Vagina (tissue), 2 donors: ENCODE measurements at regions not wholly inside any gene's neighbourhood (a gene's known extent, or its start where the extent isn't known, plus 50 kb on each side); places are given as distances from the start of the nearest gene placed in this dataset.

ENCODE experiments used
- POLR2A ChIP-seq, 2 donors: fragments of 450-650 bp; IDR thresholded peaks; one replicate each; pipeline ENCODE4 v1.6.1; 2017; ENCODE audit warnings: antibody characterized with exemption in 2 of 2, mild to moderate bottlenecking in 2 of 2, moderate library complexity in 2 of 2
- POLR2AphosphoS5 ChIP-seq, 2 donors: sonication (generic); formaldehyde crosslinking; IDR thresholded peaks; one replicate each; pipeline ENCODE4 v1.9.0; 2017; ENCODE audit warnings: antibody characterized with exemption in 2 of 2, mild to moderate bottlenecking in 2 of 2, low read depth in 1 of 2; ENCODE audit not compliant: insufficient read depth in 1 of 2
- TF ChIP-seq, protein P1 (sequence below), 3 experiments: fragments of 450-650 bp in 2 of 3; fragments of 200-600 bp in 1 of 3; sonication (generic) in 1 of 3; IDR thresholded peaks; one replicate each; pipeline ENCODE4 v1.5.1; 2017 to 2019; ENCODE audit warnings: antibody characterized with exemption in 3 of 3, mild to moderate bottlenecking in 2 of 3, moderate library complexity in 2 of 3

DNA sequence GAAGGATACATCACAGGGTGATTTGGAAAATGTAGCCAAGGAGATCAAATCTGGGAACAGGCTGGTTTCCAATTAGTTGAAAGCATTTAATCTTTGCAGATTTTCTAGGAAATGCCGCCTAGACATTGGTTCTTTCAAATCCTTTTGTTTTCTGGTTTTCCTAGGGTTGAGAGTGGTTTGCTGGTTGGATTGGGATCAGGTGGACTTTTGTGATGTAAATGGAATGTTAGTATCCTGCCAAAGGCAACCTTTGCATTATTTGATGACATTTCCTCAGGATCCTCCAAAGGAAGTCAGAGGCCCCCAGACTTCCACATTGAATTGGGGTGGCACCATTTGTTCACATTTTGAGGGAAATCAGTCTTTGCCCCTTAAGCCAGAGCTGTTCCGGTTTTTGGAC lies 245.5 kb upstream of the RPS23 start:
- TF ChIP-seq, protein P1, sequence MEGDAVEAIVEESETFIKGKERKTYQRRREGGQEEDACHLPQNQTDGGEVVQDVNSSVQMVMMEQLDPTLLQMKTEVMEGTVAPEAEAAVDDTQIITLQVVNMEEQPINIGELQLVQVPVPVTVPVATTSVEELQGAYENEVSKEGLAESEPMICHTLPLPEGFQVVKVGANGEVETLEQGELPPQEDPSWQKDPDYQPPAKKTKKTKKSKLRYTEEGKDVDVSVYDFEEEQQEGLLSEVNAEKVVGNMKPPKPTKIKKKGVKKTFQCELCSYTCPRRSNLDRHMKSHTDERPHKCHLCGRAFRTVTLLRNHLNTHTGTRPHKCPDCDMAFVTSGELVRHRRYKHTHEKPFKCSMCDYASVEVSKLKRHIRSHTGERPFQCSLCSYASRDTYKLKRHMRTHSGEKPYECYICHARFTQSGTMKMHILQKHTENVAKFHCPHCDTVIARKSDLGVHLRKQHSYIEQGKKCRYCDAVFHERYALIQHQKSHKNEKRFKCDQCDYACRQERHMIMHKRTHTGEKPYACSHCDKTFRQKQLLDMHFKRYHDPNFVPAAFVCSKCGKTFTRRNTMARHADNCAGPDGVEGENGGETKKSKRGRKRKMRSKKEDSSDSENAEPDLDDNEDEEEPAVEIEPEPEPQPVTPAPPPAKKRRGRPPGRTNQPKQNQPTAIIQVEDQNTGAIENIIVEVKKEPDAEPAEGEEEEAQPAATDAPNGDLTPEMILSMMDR (IDR thresholded peaks at IDR 0.05) = no peak
- no peak for TF ChIP-seq POLR2AphosphoS5 (IDR thresholded peaks at IDR 0.05; ENCODE audit: insufficient read depth in 1 of 2, low read depth in 1 of 2)
- TF ChIP-seq POLR2A (IDR thresholded peaks at IDR 0.05) = no peak
